ENCODE measurements at regions not wholly inside any gene's neighbourhood (a gene's known extent, or its start where the extent isn't known, plus 50 kb on each side); places are given as distances from the start of the nearest gene placed in this dataset.
"Not testable (repeated sequence)": the region's sequence is repeated elsewhere in the genome, so short reads cannot be mapped to it uniquely, and the experiment has no call there.

DNA sequence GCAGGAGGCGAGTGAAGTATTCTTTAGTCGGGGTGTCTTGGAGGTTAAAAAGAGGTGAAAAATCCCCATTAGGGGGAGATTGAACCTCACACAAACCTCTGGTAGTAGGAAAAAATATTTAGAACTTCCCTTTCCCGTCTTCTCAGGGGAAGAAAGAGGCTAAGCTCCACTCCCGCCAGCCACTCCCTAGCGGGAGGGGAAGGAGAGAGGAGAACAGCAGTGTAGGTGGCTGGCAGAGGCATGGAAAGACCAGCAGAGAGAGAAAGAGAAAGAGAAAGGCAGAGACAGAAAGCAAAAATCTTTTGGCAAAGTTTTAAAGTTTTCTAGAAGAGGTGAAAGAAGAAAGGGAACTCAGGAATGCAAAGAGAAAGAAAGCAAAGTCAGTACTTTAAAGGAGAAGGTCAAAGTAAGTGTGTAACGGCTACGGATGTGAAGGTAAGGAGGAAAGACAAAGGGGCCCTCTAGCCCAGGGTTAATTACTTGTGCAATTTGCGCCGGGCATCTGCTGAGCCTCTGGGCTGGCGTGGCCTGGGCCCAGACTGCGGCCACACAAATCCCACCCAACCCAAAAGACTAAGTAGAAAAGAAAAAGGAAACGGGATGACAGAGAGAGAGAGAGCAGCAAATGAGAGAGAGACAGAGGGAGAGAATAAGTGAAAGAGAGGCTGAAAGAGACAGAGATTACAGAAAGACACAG lies 72.3 kb upstream of the ZNF746 start:
- intact Hi-C loops (cut with micrococcal nuclease) = no loop called here

DNA sequence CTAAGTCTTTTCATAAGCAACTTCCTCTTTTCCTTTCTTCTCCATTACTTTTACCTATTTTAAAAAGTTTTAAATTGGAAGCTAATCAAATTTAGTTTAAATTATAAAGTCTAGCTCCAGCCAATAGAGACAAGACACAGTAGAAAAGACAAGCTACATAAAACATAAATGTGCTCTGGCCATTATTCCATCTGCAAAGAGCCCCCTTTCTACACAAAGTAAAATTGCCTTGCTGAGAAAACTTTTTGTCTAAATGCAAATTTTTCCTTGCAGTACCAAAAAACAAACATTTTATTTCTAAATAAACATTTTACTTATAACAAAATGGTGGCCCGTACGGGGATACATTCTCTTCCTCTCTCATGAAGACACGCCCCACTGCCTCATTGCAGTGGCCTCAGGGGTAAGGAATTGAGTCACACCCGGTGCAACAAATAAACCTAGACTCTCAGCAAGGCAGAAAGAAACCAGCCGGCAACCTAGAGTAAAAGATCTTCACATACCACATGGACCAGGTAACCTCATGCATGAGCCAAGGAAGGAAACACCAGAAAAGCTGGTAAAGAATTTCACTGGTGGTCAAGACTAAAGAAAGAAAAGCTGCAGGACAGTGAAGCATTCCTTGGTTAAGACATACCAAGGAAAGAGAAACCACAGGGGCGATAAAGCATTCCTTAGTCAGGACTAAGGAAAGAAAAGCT lies 71.6 kb upstream of the ZNF746 start:
- intact Hi-C loops (cut with micrococcal nuclease) = no loop called here

DNA sequence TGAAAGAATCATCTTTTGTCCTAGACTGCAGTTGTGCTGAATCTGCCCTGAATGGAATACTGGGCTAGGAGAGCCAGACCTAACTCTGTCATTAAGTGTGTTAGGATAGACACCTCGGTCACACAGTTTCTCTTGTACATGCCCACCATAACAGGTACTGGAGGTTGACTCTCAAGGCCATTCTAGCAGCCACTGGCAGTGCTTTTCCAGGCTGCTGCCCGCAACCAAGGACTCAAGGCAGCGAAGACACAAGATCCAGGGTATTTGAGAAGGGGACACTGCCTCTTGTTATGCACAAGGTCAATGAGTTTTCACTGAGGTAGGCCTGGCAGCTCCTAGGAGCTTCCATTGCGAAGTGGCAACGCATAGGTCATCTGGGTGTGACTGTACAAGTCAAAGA lies 70.6 kb upstream of the ZNF746 start:
- intact Hi-C loops (cut with micrococcal nuclease) = no loop called here

DNA sequence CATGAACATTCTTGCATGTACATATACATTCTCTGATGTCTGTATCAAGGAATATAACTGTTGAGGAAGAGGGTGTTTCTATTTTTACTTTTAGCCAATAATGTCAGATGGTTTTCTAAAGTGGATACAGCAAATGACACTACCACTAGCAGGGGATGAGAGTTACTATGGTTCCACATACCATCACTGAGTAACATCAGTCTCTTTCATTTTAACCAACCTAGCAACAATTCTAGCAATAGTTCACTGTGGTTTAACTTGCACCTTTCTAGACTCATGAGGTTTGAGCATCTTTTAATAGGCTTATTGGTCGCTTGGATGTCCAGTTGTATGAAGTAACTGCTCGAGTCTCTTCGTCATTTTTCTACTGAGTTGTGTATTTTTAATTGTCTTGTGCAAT lies 68.5 kb upstream of the ZNF746 start:
- intact Hi-C loops (cut with micrococcal nuclease) = no loop called here

DNA sequence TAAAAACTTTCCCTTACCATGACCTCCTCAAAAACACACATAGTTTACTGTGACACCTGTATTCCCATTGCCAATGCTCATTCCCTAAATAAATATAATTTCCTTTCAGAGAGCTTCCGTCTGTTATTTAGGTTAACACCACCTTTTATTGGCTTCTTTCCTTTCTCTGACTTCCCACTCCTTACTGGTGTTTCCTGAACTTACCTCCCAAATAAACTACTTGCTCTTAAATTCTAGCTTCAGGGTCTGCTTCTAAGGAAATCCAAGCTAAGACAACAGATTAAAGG lies 67.4 kb upstream of the ZNF746 start:
- intact Hi-C loops (cut with micrococcal nuclease) = no loop called here

DNA sequence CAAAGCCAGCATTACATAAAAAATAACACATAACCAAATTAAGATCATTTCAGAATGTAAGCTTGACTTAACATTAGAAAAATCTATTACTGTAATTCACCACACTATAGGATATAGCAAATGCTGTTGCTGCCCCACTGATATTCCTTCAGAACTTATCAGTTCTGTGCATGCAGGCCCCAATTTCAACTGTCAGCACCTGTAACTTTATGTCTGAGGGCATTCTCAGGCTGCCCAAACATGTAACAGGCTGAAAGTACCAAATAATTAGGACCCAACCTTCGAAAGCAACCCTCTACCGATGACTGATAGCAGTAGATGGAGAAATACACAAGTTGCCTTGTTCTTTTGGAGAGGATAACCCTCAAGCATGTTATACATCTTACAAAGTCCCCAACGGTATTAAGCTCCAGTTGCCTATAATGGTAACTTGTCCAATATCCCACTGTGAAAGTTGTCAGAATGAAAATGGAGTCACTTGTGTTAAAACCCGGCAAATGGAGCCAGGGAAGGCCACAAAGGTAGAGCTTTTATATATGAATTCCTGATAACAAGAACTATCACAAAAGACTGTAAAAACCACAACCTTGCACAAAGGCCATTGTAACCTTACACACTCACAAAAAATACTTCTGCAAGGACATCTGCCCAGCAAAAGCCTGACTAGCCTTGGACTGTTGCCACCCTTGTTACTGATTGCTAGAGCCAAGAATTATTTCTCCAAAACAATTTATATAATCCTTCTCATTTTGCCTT lies 66.9 kb upstream of the ZNF746 start:
- intact Hi-C loops (cut with micrococcal nuclease) = loop anchor here (1.0 kb wide), 1 partner anchor 48 kb away; no protein-coding TSS in a partner anchor

DNA sequence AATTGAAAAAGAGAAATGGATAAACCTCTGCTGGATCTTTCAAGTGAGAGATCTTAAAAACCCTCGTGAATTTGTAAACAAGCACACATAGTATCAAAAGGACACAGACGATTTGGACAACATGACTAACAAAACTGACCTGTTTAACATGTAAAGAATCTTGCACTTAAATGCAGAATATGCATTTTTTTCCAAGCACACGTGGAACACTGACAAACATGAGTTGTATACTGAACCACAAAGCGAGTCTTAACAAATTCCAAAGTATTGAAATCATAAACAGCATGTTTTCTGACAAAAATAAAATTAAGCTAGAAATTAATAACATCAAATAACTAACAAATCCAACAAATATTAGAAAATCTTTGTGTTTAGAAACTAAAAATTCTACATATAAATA lies 65.0 kb upstream of the ZNF746 start:
- intact Hi-C loops (cut with micrococcal nuclease) = no loop called here

DNA sequence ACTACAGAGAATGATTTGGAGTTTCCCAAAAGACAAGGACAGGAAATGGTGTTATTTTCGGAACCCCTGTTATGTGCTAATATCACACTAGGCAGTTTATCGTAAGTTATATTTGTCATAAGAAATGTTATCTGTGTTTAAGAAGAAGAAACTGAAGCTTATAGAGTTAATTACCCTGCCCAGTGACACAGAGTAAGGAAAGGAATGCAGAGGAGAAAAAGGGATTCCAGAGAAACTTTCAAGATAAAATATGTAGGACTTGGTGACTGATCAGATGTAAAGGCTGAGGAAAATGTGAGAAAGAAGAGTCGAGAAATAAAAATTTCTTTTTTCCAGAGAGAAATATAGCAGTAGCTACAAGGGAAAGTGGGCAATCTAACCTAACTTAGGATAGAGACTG lies 63.5 kb upstream of the ZNF746 start:
- intact Hi-C loops (cut with micrococcal nuclease) = no loop called here

DNA sequence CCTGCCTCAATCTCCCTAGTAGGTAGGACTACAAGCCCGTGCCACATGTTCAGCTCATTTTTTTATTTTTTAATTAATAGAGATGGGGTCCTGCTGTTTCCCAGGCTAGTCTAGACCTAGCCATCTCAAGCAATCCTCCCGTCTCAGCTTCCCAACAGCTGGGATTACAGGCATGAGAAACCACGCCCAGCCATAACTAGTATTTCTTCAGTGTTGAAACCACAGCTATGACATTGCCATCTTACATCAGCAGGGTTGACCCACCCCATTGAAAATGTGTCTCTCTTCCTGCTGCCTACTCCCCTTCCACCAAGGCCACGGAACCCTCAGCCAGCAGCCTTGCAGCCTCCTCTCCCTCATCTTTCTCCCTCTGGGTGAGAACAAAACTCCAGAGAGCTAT lies 62.1 kb upstream of the ZNF746 start:
- intact Hi-C loops (cut with micrococcal nuclease) = no loop called here

DNA sequence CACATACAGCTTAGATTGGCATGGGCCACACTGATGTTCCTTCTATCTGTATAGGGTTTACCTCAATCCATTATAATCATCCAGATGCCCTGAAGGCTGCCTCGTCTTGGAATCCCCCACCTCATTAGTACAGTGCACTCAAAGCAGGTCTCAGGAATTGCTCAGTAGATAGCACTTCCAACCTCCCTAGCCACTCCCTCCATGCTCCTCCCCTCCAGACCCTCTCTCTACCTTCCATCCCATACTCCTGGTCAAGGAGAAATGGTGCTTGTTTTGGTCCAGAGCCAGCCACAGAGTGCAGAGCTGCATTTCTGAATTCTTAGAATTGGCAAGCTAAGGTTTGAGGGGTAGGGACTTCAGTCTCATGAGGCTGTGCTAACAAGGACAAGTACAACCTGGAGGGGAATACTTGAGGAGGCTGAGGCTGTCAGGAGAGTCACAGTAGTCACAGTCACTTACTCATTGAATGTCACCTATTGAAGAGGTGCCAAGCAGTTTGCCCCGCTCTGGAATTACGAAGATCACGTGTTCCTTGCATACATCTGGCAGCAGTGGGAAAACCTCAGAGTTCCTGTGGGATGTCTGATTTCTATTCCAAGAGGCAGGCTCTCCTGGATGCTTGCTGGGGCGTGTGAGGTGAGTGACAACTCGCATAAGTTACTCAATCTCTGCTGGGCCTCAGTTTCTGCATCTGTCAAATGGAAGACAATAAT lies 60.7 kb upstream of the ZNF746 start:
- intact Hi-C loops (cut with micrococcal nuclease) = no loop called here

DNA sequence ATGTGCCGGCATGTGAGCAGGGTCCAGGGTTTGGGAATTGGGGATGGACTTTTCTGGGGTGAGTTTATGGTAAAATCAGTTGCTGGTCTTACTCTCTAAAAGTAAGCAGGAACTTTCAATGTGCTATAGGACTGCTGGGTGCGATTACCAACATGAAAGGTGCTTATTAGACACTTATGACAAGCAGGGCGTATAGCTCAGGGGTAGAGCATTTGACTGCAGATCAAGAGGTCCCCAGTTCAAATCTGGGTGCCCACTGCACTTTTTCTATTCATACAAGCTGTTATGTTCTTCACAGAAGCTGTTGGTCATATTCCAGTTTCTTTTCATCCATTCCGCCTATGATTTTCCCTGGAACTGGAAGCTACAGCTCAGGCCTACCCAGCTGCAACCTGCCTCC lies 58.9 kb upstream of the ZNF746 start:
- intact Hi-C loops (cut with micrococcal nuclease) = not testable (repeated sequence)

DNA sequence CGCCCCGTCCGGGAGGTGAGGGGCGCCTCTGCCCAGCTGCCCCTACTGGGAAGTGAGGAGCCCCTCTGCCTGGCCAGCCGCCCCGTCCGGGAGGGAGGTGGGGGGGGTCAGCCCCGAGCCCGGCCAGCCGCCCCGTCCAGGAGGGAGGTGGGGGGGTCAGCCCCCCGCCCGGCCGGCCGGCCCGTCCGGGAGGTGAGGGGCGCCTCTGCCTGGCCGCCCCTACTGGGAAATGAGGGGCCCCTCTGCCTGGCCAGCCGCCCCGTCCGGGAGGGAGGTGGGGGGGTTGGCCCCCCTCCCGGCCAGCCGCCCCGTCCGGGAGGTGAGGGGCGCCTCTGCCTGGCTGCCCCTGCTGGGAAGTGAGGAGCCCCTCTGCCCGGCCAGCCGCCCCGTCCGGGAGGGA lies 57.2 kb upstream of the ZNF746 start:
- intact Hi-C loops (cut with micrococcal nuclease) = not testable (repeated sequence)

DNA sequence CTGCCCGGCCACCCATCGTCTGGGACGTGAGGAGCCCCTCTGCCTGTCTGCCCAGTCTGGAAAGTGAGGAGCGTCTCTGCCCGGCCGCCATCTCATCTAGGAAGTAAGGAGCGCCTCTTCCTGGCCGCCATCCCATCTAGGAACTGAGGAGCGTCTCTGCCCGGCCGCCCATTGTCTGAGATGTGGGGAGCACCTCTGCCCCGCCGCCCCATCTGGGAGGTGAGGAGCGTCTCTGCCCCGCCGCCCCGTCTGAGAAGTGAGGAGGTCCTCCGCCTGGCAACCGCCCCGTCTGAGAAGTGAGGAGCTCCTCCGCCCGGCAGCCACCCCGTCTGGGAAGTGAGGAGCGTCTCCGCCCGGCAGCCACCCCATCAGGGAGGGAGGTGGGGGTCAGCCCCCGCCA lies 56.4 kb upstream of the ZNF746 start:
- intact Hi-C loops (cut with micrococcal nuclease) = not testable (repeated sequence)

DNA sequence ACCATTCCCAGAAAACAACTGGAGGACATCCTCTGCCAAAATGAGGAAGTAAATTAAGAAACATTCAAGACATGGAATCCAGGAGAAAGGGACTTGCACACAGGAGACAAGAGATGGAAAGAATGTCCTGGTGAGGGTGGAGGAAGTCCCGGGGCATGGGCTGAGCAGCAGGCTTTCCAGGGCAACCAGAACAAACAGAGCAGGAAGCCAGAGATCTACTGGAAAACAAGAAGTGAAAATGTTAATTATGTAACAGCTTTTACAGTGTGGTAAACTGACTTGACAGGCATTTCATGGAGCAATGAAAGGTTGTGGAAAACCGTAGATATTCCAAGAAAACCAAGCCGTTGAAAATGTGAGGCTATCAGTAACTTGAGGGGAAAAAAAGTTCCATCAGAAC lies 55.2 kb upstream of the ZNF746 start:
- intact Hi-C loops (cut with micrococcal nuclease) = no loop called here
